K562 (cell line): ENCODE measurements at regions not wholly inside any gene's neighbourhood (a gene's known extent, or its start where the extent isn't known, plus 50 kb on each side); places are given as distances from the start of the nearest gene placed in this dataset.

Source experiments
- ATAC-seq: fragments of 200-7000 bp; cut with Tn5 transposase; 3 replicates; pipeline ENCODE4 v1.9.1; 2020; ENCODE audit warnings: moderate library complexity
- BruUV-seq: library from RNA; stranded (reverse); fragments of 400-500 nt; replicated peaks from 2 replicates; lab custom pipeline; 2021; lab: Mats Ljungman, UMichigan
- CTCF ChIA-PET: fragments of 300-600 bp; formaldehyde crosslinking; extraction: SDS; loops from one replicate; lab custom pipeline; 2021; ENCODE audit warnings: low intra/inter-chr PET ratio; lab: Yijun Ruan, JAX
- POLR2A ChIA-PET: fragments of 300-600, 350-650 bp; sonication (Branson Sonifier 250); formaldehyde crosslinking; extraction: SDS; loops from one replicate; lab custom pipeline; 2021; ENCODE audit warnings: antibody characterized with exemption, inconsistent platforms; lab: Yijun Ruan, JAX
- DNase-seq, 4 experiments: peaks; one replicate each; pipeline versions ENCODE4 v3.0.0 to v3.0.0-alpha.2; 2011 to 2018; ENCODE audit warnings: low spot score in 3 of 4, mixed read lengths in 3 of 4; ENCODE audit errors: extremely low read depth in 1 of 4
- FAIRE-seq: peaks from 2 replicates; lab custom pipeline; 2011; peaks lifted over from hg19 to GRCh38; lab: Jason Lieb, UNC
- H2AFZ ChIP-seq: 2 replicates; pipeline ENCODE4 v1.6.0; 2011; ENCODE audit warnings: low read depth, low read length, control low read depth, inconsistent platforms
- H3K27ac ChIP-seq: fragments of 200-600 bp; 3 replicates; pipeline ENCODE4 v1.8.0; 2011; ENCODE audit warnings: low read depth, mild to moderate bottlenecking, control low read depth, inconsistent platforms, low read length, moderate library complexity, mixed read lengths; ENCODE audit errors: extremely low read depth
- H3K27me3 ChIP-seq, 2 experiments: fragments of 300-600 bp in 1 of 2; 2 replicates in 1 of 2; 3 replicates in 1 of 2; pipeline versions ENCODE4 v1.6.0 to v1.8.0; 2011; ENCODE audit warnings: inconsistent platforms in 2 of 2, low read length in 2 of 2, mild to moderate bottlenecking in 1 of 2, mixed read lengths in 1 of 2, moderate library complexity in 1 of 2; ENCODE audit not compliant: control insufficient read depth in 2 of 2, insufficient read depth in 2 of 2
- H3K36me3 ChIP-seq: fragments of 300-600 bp; 3 replicates; pipeline ENCODE4 v1.8.0; 2011; ENCODE audit warnings: mild to moderate bottlenecking, low read length, inconsistent platforms; ENCODE audit not compliant: control insufficient read depth, insufficient read depth
- H3K4me1 ChIP-seq, 2 experiments: fragments of 200-600 bp in 1 of 2; replicated peaks in 1 of 2; 2 replicates in 1 of 2; 3 replicates in 1 of 2; pipeline versions ENCODE4 v1.5.1 to v1.8.0; 2011; ENCODE audit warnings: inconsistent platforms in 2 of 2, low read length in 2 of 2, mild to moderate bottlenecking in 1 of 2, mixed read lengths in 1 of 2, moderate library complexity in 1 of 2; ENCODE audit not compliant: control insufficient read depth in 2 of 2, insufficient read depth in 2 of 2
- H3K4me2 ChIP-seq: 2 replicates; pipeline ENCODE4 v1.6.1; 2011; ENCODE audit warnings: low read length, control low read depth, inconsistent platforms, mixed read lengths; ENCODE audit not compliant: insufficient read depth
- H3K4me3 ChIP-seq: fragments of 200-600 bp; sonication (generic), shearing (Covaris generic); 2 replicates; pipeline ENCODE4 v1.5.1; 2016; ENCODE audit warnings: control low read depth, inconsistent platforms
- H3K79me2 ChIP-seq: fragments of 200-600 bp; 3 replicates; pipeline ENCODE4 v1.8.0; 2011; ENCODE audit warnings: low read length, inconsistent platforms; ENCODE audit not compliant: control insufficient read depth, insufficient read depth
- H3K9ac ChIP-seq, 2 experiments: 2 replicates each; pipeline versions ENCODE4 v1.6.0 to v1.6.1; 2011; ENCODE audit warnings: low read depth in 2 of 2, low read length in 2 of 2, control low read depth in 1 of 2, inconsistent platforms in 1 of 2, mild to moderate bottlenecking in 1 of 2, mixed read lengths in 1 of 2; ENCODE audit not compliant: insufficient read depth in 1 of 2
- H3K9me1 ChIP-seq: one replicate; pipeline ENCODE4 v1.6.0; 2011; ENCODE audit warnings: inconsistent platforms, mild to moderate bottlenecking, low read length, moderate library complexity; ENCODE audit not compliant: control insufficient read depth, insufficient read depth
- H3K9me3 ChIP-seq: replicated peaks from 2 replicates; pipeline ENCODE4 v1.5.1; 2011; ENCODE audit warnings: low read depth, low read length, inconsistent platforms; ENCODE audit not compliant: control insufficient read depth, insufficient read depth
- H4K20me1 ChIP-seq: replicated peaks from 2 replicates; pipeline ENCODE4 v1.6.1; 2011; ENCODE audit warnings: low read length, inconsistent platforms, mixed read lengths; ENCODE audit not compliant: control insufficient read depth, insufficient read depth
- FOXJ3 ChIP-seq: sonication (generic); formaldehyde crosslinking; IDR thresholded peaks from 2 replicates; pipeline ENCODE4 v1.4.0; 2020; ENCODE audit warnings: mild to moderate bottlenecking, missing genetic modification reagents
- NFE2 ChIP-seq: IDR thresholded peaks from 2 replicates; pipeline ENCODE4 v1.6.1; 2014; ENCODE audit warnings: antibody characterized with exemption, low read depth
- REST ChIP-seq, 2 experiments: fragments of 450-650 bp; formaldehyde crosslinking in 1 of 2; IDR thresholded peaks; 2 replicates each; pipeline versions ENCODE4 v1.4.0 to v1.6.1; 2014 to 2020; ENCODE audit warnings: mild to moderate bottlenecking in 2 of 2, borderline replicate concordance in 1 of 2, low read depth in 1 of 2
- ZNF23 ChIP-seq: fragments of 250-450 bp; sonication (Bioruptor Pico); IDR thresholded peaks from 2 replicates; pipeline ENCODE4 v1.4.0; 2020; ENCODE audit warnings: mild to moderate bottlenecking
- ZNF780A ChIP-seq: fragments of 250-450 bp; sonication (Bioruptor Pico); IDR thresholded peaks from 2 replicates; pipeline ENCODE4 v1.5.0; 2021; ENCODE audit warnings: mild to moderate bottlenecking
- WGBS: fragments of 100-300 bp; shearing (Covaris generic); methylation state at CpG from one replicate; pipeline ENCODE4 v1.1.6; 2016; ENCODE audit warnings: low coverage, mixed read lengths; ENCODE audit not compliant: insufficient coverage; ENCODE audit errors: missing lambda C conversion rate; 5-methylcytosine and 5-hydroxymethylcytosine counted together
- in situ Hi-C: fragments of 300-500 bp; cut with MboI; formaldehyde crosslinking; loops from 4 replicates; pipeline ENCODE4 v1.15.0; 2018; ENCODE audit warnings: inconsistent platforms, mixed read lengths
- intact Hi-C: fragments of 100-400 bp; cut with micrococcal nuclease; formaldehyde crosslinking; loops from 2 replicates; pipeline ENCODE4 v1.14.2; 2022
- TF ChIP-seq, protein P1 (sequence below), 3 experiments: IDR thresholded peaks in 2 of 3; conservative IDR thresholded peaks in 1 of 3; 2 replicates each; pipeline ENCODE4 v1.5.1; 2011 to 2012; ENCODE audit warnings: low read length in 3 of 3, mild to moderate bottlenecking in 3 of 3, control low read depth in 2 of 3, improper control_type of control experiment in 1 of 3, inconsistent platforms in 1 of 3, low read depth in 1 of 3, mixed read lengths in 1 of 3, moderate library complexity in 1 of 3; ENCODE audit not compliant: insufficient read depth in 2 of 3

GRCh38 chr1:36732015-36732356 is 249.3 kb upstream of the CSF3R start:
- no peak for TF ChIP-seq ZNF780A (CRISPR knock-in tag)
- TF ChIP-seq ZNF23 (CRISPR knock-in tag): no peak
- no peak for TF ChIP-seq REST (IDR thresholded peaks at IDR 0.05; ENCODE audit: borderline replicate concordance)
- TF ChIP-seq REST (CRISPR knock-in tag; IDR thresholded peaks at IDR 0.05; ENCODE audit: low read depth): no peak
- TF ChIP-seq NFE2: 0 out of 2 replicates have a peak, but pooled peaks have one; percentile 4
- TF ChIP-seq, protein P1, sequence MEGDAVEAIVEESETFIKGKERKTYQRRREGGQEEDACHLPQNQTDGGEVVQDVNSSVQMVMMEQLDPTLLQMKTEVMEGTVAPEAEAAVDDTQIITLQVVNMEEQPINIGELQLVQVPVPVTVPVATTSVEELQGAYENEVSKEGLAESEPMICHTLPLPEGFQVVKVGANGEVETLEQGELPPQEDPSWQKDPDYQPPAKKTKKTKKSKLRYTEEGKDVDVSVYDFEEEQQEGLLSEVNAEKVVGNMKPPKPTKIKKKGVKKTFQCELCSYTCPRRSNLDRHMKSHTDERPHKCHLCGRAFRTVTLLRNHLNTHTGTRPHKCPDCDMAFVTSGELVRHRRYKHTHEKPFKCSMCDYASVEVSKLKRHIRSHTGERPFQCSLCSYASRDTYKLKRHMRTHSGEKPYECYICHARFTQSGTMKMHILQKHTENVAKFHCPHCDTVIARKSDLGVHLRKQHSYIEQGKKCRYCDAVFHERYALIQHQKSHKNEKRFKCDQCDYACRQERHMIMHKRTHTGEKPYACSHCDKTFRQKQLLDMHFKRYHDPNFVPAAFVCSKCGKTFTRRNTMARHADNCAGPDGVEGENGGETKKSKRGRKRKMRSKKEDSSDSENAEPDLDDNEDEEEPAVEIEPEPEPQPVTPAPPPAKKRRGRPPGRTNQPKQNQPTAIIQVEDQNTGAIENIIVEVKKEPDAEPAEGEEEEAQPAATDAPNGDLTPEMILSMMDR (IDR thresholded peaks at IDR 0.05 in 2 of 3, conservative IDR thresholded peaks at IDR 0.05 in 1 of 3; ENCODE audit: insufficient read depth in 2 of 3, low read depth in 1 of 3, low read length in 3 of 3): 0 out of 6 replicates have a peak, but pooled peaks of 1 of the 3 experiments have one; percentile 10
- no peak for TF ChIP-seq FOXJ3
- Histone ChIP-seq H3K9ac (no peak overlapping the region), H3K27me3 (peaks cover 14 to 34% of the 10 kb centered on the region in 2 experiments), H4K20me1 (0 out of 2 replicates have a peak, but pooled peaks cover 9% of the 10 kb centered on the region), H2AFZ (no peak overlapping the region), H3K4me3 (no peak overlapping the region), H3K79me2 (no peaks in the 10 kb centered on the region), H3K4me1 (no peaks in the 10 kb centered on the region; a peak in 3 of 5 replicates), H3K27ac (no peak overlapping the region), H3K9me1 (no peaks in the 10 kb centered on the region), H3K4me2 (no peak overlapping the region), H3K36me3 (no peaks in the 10 kb centered on the region), H3K9me3 (no peaks in the 10 kb centered on the region)
- no peak for FAIRE-seq
- intact Hi-C loops (no loop called here), in situ Hi-C loops (no loop called here)
- ChIA-PET POLR2A (interaction anchor here (0.6 to 1.3 kb wide), 2 partner anchors 11 to 74 kb away, joined by 3 read pairs; no protein-coding TSS in a partner anchor), CTCF (interaction anchor here (0.7 kb wide), 1 partner anchor 193 kb away, joined by 3 read pairs; no protein-coding TSS in a partner anchor)
- ATAC-seq: no peak
- 0% methylated on average over 5 of the region's 5 CpGs for WGBS
- no peak for DNase-seq
- no TSS peak for BruUV-seq
